Left hindlimb (tissue), 1 donor: ENCODE measurements at regions not wholly inside any gene's neighbourhood (a gene's known extent, or its start where the extent isn't known, plus 50 kb on each side); places are given as distances from the start of the nearest gene placed in this dataset.
"Not testable (repeated sequence)": the region's sequence is repeated elsewhere in the genome, so short reads cannot be mapped to it uniquely, and the experiment has no call there.

Experiments
- DNase-seq: peaks from one replicate; pipeline ENCODE4 v3.0.0-alpha.2; 2018

- DNase-seq, result not testable (repeated sequence)
Observed at GRCh38 chrX:23458957-23459356, 124.3 kb downstream of the PTCHD1 start.

GRCh38 chrX:23465105-23465791, 130.6 kb downstream of the PTCHD1 start:
- no peak for DNase-seq

- DNase-seq, result no peak
Observed at GRCh38 chrX:23465985-23466384, 131.3 kb downstream of the PTCHD1 start.

GRCh38 chrX:23478056-23478455, 143.4 kb downstream of the PTCHD1 start:
- no peak for DNase-seq

- no peak for DNase-seq
Observed at GRCh38 chrX:23478561-23478960, 143.9 kb downstream of the PTCHD1 start.

GRCh38 chrX:23482561-23482960, 147.9 kb downstream of the PTCHD1 start:
- DNase-seq, result no peak

- DNase-seq, result no peak
Observed at GRCh38 chrX:23483396-23483795, 148.7 kb downstream of the PTCHD1 start.

- no peak for DNase-seq
Observed at GRCh38 chrX:23493941-23494374, 159.3 kb downstream of the PTCHD1 start.

- no peak for DNase-seq
Observed at GRCh38 chrX:23494741-23495140, 160.1 kb downstream of the PTCHD1 start.

GRCh38 chrX:23497919-23498318, 163.3 kb downstream of the PTCHD1 start:
- DNase-seq, result no peak

- DNase-seq, result no peak
Observed at GRCh38 chrX:23501974-23502373, 165.3 kb upstream of the PRDX4 start.

GRCh38 chrX:23503835-23504539, 163.3 kb upstream of the PRDX4 start:
- peak; percentile 51 for DNase-seq

- no peak for DNase-seq
Observed at GRCh38 chrX:23504540-23504884, 162.8 kb upstream of the PRDX4 start.

GRCh38 chrX:23504895-23505294, 162.4 kb upstream of the PRDX4 start:
- no peak for DNase-seq

- no peak for DNase-seq
Observed at GRCh38 chrX:23505531-23506303, 161.6 kb upstream of the PRDX4 start.

- no peak for DNase-seq
Observed at GRCh38 chrX:23509256-23509655, 158.0 kb upstream of the PRDX4 start.

- no peak for DNase-seq
Observed at GRCh38 chrX:23511793-23512192, 155.5 kb upstream of the PRDX4 start.

- no peak for DNase-seq
Observed at GRCh38 chrX:23513121-23513520, 154.2 kb upstream of the PRDX4 start.

GRCh38 chrX:23514082-23514481, 153.2 kb upstream of the PRDX4 start:
- no peak for DNase-seq

- no peak for DNase-seq
Observed at GRCh38 chrX:23515028-23515427, 152.3 kb upstream of the PRDX4 start.

GRCh38 chrX:23523026-23523657, 144.2 kb upstream of the PRDX4 start:
- not testable (repeated sequence) for DNase-seq

GRCh38 chrX:23524467-23524866, 142.8 kb upstream of the PRDX4 start:
- DNase-seq, result no peak

- DNase-seq, result no peak
Observed at GRCh38 chrX:23525531-23525930, 141.8 kb upstream of the PRDX4 start.
